ENCODE measurements at regions not wholly inside any gene's neighbourhood (a gene's known extent, or its start where the extent isn't known, plus 50 kb on each side); places are given as distances from the start of the nearest gene placed in this dataset.

DNA sequence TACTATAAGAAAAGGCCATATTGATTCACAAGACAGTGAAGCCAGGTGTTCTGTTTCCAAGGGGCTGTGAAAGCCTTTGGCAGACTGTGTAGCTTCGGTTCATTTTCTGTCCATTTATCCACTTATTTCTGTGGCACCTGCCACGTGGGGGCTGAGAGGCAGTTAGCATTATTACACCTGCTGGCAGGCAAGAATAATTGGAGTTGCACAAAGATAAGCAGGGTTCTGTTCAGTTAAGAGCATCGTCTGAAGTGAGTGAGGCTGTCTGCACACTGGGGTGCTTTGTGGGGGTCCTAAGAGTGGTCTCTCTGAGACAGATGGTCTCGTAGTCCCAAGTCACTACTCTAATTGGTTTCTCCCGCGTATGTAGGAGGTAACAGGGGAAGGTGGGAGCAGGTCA lies 60.6 kb upstream of the CCN6 start:
- DNase-seq, result no peak
- TF ChIP-seq, protein P1, sequence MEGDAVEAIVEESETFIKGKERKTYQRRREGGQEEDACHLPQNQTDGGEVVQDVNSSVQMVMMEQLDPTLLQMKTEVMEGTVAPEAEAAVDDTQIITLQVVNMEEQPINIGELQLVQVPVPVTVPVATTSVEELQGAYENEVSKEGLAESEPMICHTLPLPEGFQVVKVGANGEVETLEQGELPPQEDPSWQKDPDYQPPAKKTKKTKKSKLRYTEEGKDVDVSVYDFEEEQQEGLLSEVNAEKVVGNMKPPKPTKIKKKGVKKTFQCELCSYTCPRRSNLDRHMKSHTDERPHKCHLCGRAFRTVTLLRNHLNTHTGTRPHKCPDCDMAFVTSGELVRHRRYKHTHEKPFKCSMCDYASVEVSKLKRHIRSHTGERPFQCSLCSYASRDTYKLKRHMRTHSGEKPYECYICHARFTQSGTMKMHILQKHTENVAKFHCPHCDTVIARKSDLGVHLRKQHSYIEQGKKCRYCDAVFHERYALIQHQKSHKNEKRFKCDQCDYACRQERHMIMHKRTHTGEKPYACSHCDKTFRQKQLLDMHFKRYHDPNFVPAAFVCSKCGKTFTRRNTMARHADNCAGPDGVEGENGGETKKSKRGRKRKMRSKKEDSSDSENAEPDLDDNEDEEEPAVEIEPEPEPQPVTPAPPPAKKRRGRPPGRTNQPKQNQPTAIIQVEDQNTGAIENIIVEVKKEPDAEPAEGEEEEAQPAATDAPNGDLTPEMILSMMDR (IDR thresholded peaks at IDR 0.05; ENCODE audit: low read depth, low read length), result no peak
- Histone ChIP-seq H3K4me1 (no peaks in the 10 kb centered on the region; the same call in 1 of the 2 replicates), H3K36me3 (no peaks in the 10 kb centered on the region), H3K27me3 (no peaks in the 10 kb centered on the region), H3K9me3 (no peaks in the 10 kb centered on the region), H3K4me3 (ENCODE audit: low read depth, low read length) (no peak overlapping the region)

DNA sequence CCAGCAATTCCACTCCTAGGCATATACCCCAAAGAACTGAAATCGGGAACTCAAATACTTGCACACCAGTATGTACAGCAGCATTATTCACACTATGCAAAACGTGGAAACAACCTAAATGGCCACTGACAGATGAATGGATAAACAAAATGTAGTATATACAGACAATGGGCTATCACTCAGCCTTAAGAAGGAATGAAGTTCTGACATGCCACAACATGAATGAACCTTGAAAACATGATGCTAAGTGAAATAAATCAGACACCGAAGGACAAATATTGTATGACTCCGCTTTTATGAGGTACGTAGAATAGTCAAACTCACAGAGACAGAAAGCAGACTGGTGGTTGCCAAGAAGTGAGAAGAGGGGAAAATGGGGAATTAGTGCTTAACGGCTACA lies 59.1 kb upstream of the CCN6 start:
- no peak for DNase-seq
- no peak overlapping the region for H3K4me3 ChIP-seq (ENCODE audit: low read depth, low read length)
- no peaks in the 10 kb centered on the region for H3K36me3 ChIP-seq
- H3K4me1 ChIP-seq, result no peaks in the 10 kb centered on the region; the same call in 1 of the 2 replicates
- TF ChIP-seq, protein P1 (IDR thresholded peaks at IDR 0.05; ENCODE audit: low read depth, low read length), result no peak
- H3K27me3 ChIP-seq, result no peaks in the 10 kb centered on the region
- no peaks in the 10 kb centered on the region for H3K9me3 ChIP-seq

DNA sequence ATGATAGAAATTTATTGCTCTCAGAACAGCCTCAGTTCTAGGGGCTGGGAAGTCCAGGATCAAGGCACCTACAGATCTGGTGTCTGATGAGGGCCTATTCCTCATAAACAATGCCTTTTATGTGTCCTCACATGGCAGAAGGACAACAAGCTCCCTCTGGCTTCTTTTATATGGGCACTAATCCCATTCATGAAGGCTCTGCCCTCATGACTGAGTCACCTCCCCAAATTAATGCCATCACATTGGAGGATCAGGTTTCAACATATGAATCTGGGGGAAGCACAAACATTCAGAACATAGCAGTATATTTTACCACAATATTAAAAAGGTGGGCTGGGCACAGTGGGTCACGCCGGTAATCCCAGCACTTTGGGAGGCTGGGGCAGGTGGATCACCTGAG lies 58.5 kb upstream of the CCN6 start:
- TF ChIP-seq, protein P1 (IDR thresholded peaks at IDR 0.05; ENCODE audit: low read depth, low read length), result no peak
- Histone ChIP-seq H3K36me3 (no peaks in the 10 kb centered on the region), H3K9me3 (no peaks in the 10 kb centered on the region), H3K4me1 (no peaks in the 10 kb centered on the region; the same call in 1 of the 2 replicates), H3K27me3 (no peaks in the 10 kb centered on the region), H3K4me3 (ENCODE audit: low read depth, low read length) (no peak overlapping the region)
- DNase-seq, result no peak

DNA sequence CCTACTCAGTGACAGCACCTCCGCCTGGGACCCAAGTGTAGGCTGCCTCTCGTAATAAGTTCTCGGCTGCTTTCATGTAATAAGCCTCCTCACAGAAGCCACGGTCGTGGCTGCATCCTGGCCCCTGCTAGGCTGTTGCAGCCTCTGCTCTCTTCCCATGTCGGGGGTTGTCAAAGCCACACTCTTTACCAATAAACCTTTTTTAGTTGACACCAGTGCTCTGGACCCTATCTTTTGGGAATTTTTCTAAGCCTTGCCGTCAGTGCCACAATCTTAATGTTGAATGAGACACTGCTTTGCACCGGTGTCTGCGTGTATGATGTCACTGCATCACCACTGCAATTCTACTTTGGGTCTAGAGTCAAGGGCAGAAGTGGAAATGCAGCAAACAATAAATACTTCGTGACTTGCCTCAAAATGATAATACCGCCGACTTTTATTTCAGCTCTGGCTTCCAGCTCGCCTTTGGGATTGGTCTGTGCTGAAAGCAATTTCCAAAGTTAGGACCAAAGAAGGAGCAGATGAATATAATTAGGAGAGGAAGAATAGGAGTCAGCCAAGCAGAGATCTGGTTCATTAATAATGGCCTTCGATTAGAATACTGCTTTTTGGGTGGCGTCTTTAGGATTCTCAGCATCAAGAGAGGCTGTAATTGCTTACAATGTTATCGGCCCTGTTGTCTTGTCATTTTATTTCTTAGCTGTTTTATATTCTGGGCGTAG lies 57.6 kb upstream of the CCN6 start:
- H3K4me3 ChIP-seq (ENCODE audit: low read depth, low read length), result no peak overlapping the region
- TF ChIP-seq, protein P1 (IDR thresholded peaks at IDR 0.05; ENCODE audit: low read depth, low read length), result no peak
- H3K9me3 ChIP-seq, result no peaks in the 10 kb centered on the region
- no peaks in the 10 kb centered on the region for H3K36me3 ChIP-seq
- DNase-seq, result no peak
- no peaks in the 10 kb centered on the region for H3K27me3 ChIP-seq
- no peaks in the 10 kb centered on the region; the same call in 1 of the 2 replicates for H3K4me1 ChIP-seq

DNA sequence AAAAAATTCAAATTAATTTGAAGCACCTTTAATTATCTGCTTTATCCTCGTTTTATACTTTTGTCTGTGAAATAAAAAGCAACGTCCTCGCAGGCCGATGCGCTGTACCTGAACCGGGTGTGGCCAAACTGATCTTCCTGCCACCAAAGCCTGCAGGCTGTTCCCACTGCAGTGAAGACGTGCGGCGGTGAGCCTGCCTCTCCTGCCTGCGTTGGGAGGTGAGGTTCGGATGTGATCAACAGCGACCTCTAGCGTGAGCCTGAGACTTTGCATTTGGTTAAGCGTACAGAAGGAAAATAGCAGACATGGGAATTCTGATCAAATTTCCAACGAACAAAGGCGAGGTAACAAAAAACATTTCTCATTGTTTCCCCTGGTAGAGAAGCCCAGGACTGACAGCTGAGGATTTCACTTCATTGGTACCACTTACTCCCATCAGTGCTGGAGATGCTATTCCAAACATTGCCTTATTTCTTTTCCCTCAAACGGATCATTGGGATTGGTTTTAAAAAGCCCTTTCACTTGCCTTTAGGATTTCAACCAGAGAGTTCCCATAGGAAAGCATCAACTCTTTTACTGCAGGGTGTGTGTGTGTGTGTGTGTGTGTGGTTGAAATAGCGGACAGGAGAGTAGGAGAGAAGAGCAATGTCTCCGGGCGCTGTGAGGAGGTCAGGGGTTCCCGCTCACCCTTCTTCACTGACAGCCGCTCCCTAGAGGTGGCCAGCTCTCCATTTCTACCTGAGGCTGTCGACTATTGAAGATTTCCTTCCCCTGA lies 56.6 kb upstream of the CCN6 start:
- H3K4me3 ChIP-seq (ENCODE audit: low read depth, low read length), result peak overlapping the region; percentile 12; the same call in 1 of the 2 replicates
- H3K4me1 ChIP-seq, result no peaks in the 10 kb centered on the region; the same call in 1 of the 2 replicates
- DNase-seq, result peak; percentile 85
- TF ChIP-seq, protein P1 (IDR thresholded peaks at IDR 0.05; ENCODE audit: low read depth, low read length), result peak; percentile 94
- H3K9me3 ChIP-seq, result no peaks in the 10 kb centered on the region
- H3K36me3 ChIP-seq, result no peaks in the 10 kb centered on the region
- H3K27me3 ChIP-seq, result no peaks in the 10 kb centered on the region

DNA sequence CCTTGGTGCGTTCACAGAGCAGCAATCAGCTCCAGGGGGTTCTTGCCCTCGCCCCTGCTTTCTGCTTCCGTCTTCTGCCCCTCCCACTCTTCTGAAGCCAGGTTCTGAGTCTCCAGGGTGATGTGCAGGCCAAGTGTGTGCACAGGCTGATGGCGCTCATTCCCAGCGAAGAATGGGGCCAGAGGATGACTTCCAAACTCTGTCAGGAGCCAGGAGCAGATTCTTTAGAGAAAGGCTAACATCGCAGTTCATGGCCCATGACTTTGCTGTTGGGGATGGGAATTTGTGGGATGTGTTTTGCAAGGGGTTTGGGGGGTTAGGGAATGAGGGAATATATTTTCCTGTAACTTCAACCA lies 56.1 kb upstream of the CCN6 start:
- no peaks in the 10 kb centered on the region for H3K9me3 ChIP-seq
- TF ChIP-seq, protein P1 (IDR thresholded peaks at IDR 0.05; ENCODE audit: low read depth, low read length), result no peak
- no peak for DNase-seq
- no peak overlapping the region for H3K4me3 ChIP-seq (ENCODE audit: low read depth, low read length)
- H3K27me3 ChIP-seq, result no peaks in the 10 kb centered on the region
- H3K36me3 ChIP-seq, result no peaks in the 10 kb centered on the region
- no peaks in the 10 kb centered on the region; the same call in 1 of the 2 replicates for H3K4me1 ChIP-seq
